Right atrium auricular region (tissue), 2 donors: ENCODE measurements at regions not wholly inside any gene's neighbourhood (a gene's known extent, or its start where the extent isn't known, plus 50 kb on each side); places are given as distances from the start of the nearest gene placed in this dataset.

Source experiments
- DNase-seq: peaks from one replicate; pipeline ENCODE4 v3.0.0-alpha.2; 2019; ENCODE audit warnings: low spot score
- H3K27ac ChIP-seq, 2 donors: fragments of 200-600 bp; sonication (generic); 1 replicate in 1 of 2; 2 replicates in 1 of 2; pipeline ENCODE4 v1.5.1; 2016 to 2019
- H3K27me3 ChIP-seq, 2 donors: fragments of 200-600 bp; sonication (generic); one replicate each; pipeline versions ENCODE4 v1.5.1 to v1.6.0; 2017 to 2019
- H3K36me3 ChIP-seq: fragments of 200-600 bp; sonication (generic); one replicate; pipeline ENCODE4 v1.5.1; 2016
- H3K4me1 ChIP-seq, 2 donors: fragments of 200-600 bp; sonication (generic); one replicate each; pipeline versions ENCODE4 v1.5.1 to v1.6.0; 2017 to 2019
- H3K4me3 ChIP-seq, 2 donors: fragments of 200-600 bp; sonication (generic); 1 replicate in 1 of 2; 2 replicates in 1 of 2; pipeline ENCODE4 v1.5.1; 2017 to 2019; ENCODE audit warnings: mild to moderate bottlenecking in 1 of 2, moderate library complexity in 1 of 2
- H3K9me3 ChIP-seq, 2 donors: fragments of 200-600 bp; sonication (generic); one replicate each; pipeline ENCODE4 v1.5.1; 2019
- CTCF ChIP-seq, 2 donors: fragments of 200-600 bp; sonication (generic); IDR thresholded peaks; one replicate each; pipeline ENCODE4 v1.5.1; 2019; ENCODE audit warnings: antibody characterized with exemption in 2 of 2

GRCh38 chr6:54058236-54058635 is 53.0 kb upstream of the MLIP start:
- Histone ChIP-seq H3K36me3 (no peaks in the 10 kb centered on the region), H3K9me3 (no peaks in the 10 kb centered on the region), H3K27me3 (no peaks in the 10 kb centered on the region), H3K27ac (peak overlapping the region; percentile 11 to 80), H3K4me3 (no peak overlapping the region), H3K4me1 (peaks cover 0 to 39% of the 10 kb centered on the region in 2 donors)
- no peak for DNase-seq
- TF ChIP-seq CTCF (IDR thresholded peaks at IDR 0.05) = no peak

- Histone ChIP-seq H3K27ac (peak overlapping the region in 1 of 2 donors; percentile 80), H3K9me3 (no peaks in the 10 kb centered on the region), H3K4me3 (no peak overlapping the region), H3K27me3 (no peaks in the 10 kb centered on the region), H3K36me3 (no peaks in the 10 kb centered on the region), H3K4me1 (peaks cover 0 to 38% of the 10 kb centered on the region in 2 donors)
- DNase-seq = no peak
- TF ChIP-seq CTCF (IDR thresholded peaks at IDR 0.05) = no peak
These were observed 51.6 kb upstream of the MLIP start for GRCh38 chr6:54059683-54060082.

GRCh38 chr6:54060286-54060685 is 51.0 kb upstream of the MLIP start:
- TF ChIP-seq CTCF (IDR thresholded peaks at IDR 0.05) = no peak
- Histone ChIP-seq H3K9me3 (no peaks in the 10 kb centered on the region), H3K4me3 (no peak overlapping the region), H3K27ac (peak overlapping the region in 1 of 2 donors; percentile 80), H3K36me3 (no peaks in the 10 kb centered on the region), H3K27me3 (no peaks in the 10 kb centered on the region), H3K4me1 (peaks cover 0 to 38% of the 10 kb centered on the region in 2 donors)
- DNase-seq = no peak
